Tibial artery (tissue), 4 donors: ENCODE measurements at regions not wholly inside any gene's neighbourhood (a gene's known extent, or its start where the extent isn't known, plus 50 kb on each side); places are given as distances from the start of the nearest gene placed in this dataset.
"Not testable (repeated sequence)": the region's sequence is repeated elsewhere in the genome, so short reads cannot be mapped to it uniquely, and the experiment has no call there.

Source experiments
- DNase-seq, 2 donors: peaks; one replicate each; pipeline ENCODE4 v3.0.0-alpha.2; 2019
- H3K27ac ChIP-seq, 2 donors: fragments of 200-600 bp; sonication (generic) in 1 of 2; 1 replicate in 1 of 2; 2 replicates in 1 of 2; pipeline ENCODE4 v1.5.1; 2018 to 2019; ENCODE audit warnings: mild to moderate bottlenecking in 1 of 2
- H3K27me3 ChIP-seq, 2 donors: fragments of 200-600 bp; sonication (generic) in 1 of 2; one replicate each; pipeline versions ENCODE4 v1.5.1 to v1.6.0; 2016 to 2019
- H3K36me3 ChIP-seq, 3 donors: fragments of 200-600 bp; sonication (generic) in 2 of 3; one replicate each; pipeline ENCODE4 v1.5.1; 2016 to 2019; ENCODE audit warnings: mild to moderate bottlenecking in 2 of 3
- H3K4me1 ChIP-seq, 4 donors: fragments of 200-600 bp; sonication (generic) in 2 of 4; 1 replicate in 3 of 4; 2 replicates in 1 of 4; pipeline ENCODE4 v1.5.1; 2016 to 2019
- H3K4me3 ChIP-seq, 2 donors: fragments of 200-600 bp; sonication (generic) in 1 of 2; 1 replicate in 1 of 2; 2 replicates in 1 of 2; pipeline ENCODE4 v1.5.1; 2018 to 2019; ENCODE audit warnings: mild to moderate bottlenecking in 2 of 2
- H3K9me3 ChIP-seq, 3 donors: fragments of 200-600 bp; sonication (generic) in 1 of 3; one replicate each; pipeline ENCODE4 v1.5.1; 2016 to 2019
- CTCF ChIP-seq, 2 experiments: fragments of 200-600 bp in 1 of 2; fragments of 450-650 bp in 1 of 2; IDR thresholded peaks; one replicate each; pipeline ENCODE4 v1.5.1; 2017 to 2019; ENCODE audit warnings: antibody characterized with exemption in 2 of 2, mild to moderate bottlenecking in 1 of 2, moderate library complexity in 1 of 2
- intact Hi-C: fragments of 100-400 bp; cut with DNase I; formaldehyde crosslinking; loops from one replicate; pipeline ENCODE4 v1.15.0; 2023; ENCODE audit warnings: low total_unique reads

- Histone ChIP-seq H3K27ac (no peak overlapping the region), H3K4me1 (no peaks in the 10 kb centered on the region), H3K36me3 (no peaks in the 10 kb centered on the region), H3K27me3 (no peaks in the 10 kb centered on the region), H3K9me3 (no peaks in the 10 kb centered on the region), H3K4me3 (no peak overlapping the region)
- no peak for TF ChIP-seq CTCF (IDR thresholded peaks at IDR 0.05)
- intact Hi-C loops = no loop called here
- DNase-seq = no peak
These were observed 312.0 kb upstream of the DUSP10 start for GRCh38 chr1:222053790-222054294.

GRCh38 chr1:222051311-222051710 is 309.4 kb upstream of the DUSP10 start:
- H3K4me1 ChIP-seq, DNase-seq, intact Hi-C loops, H3K4me3 ChIP-seq, H3K36me3 ChIP-seq, H3K27ac ChIP-seq, H3K9me3 ChIP-seq, H3K27me3 ChIP-seq: not testable (repeated sequence)

- H3K36me3 ChIP-seq, H3K9me3 ChIP-seq, H3K27me3 ChIP-seq, H3K4me1 ChIP-seq, H3K4me3 ChIP-seq, DNase-seq, intact Hi-C loops, H3K27ac ChIP-seq: not testable (repeated sequence)
These were observed 307.8 kb upstream of the DUSP10 start for GRCh38 chr1:222049661-222050060.

- H3K4me3 ChIP-seq = no peak overlapping the region
- H3K9me3 ChIP-seq = no peaks in the 10 kb centered on the region
- intact Hi-C loops = no loop called here
- no peak for TF ChIP-seq CTCF (IDR thresholded peaks at IDR 0.05)
- H3K27ac ChIP-seq = no peak overlapping the region
- DNase-seq = no peak
- peaks cover 0 to 3% (median under 1%) of the 10 kb centered on the region in 4 donors for H3K4me1 ChIP-seq
- no peaks in the 10 kb centered on the region for H3K36me3 ChIP-seq
- H3K27me3 ChIP-seq = no peaks in the 10 kb centered on the region
These were observed 307.3 kb upstream of the DUSP10 start for GRCh38 chr1:222049176-222049575.

- DNase-seq = no peak
- H3K4me1 ChIP-seq = peaks cover 0 to 13% (median 9%) of the 10 kb centered on the region in 4 donors
- H3K36me3 ChIP-seq = no peaks in the 10 kb centered on the region
- no peaks in the 10 kb centered on the region for H3K9me3 ChIP-seq
- H3K27ac ChIP-seq = no peak overlapping the region
- no peak overlapping the region for H3K4me3 ChIP-seq
- TF ChIP-seq CTCF (IDR thresholded peaks at IDR 0.05) = no peak
- H3K27me3 ChIP-seq = no peaks in the 10 kb centered on the region
- intact Hi-C loops = no loop called here
These were observed 306.3 kb upstream of the DUSP10 start for GRCh38 chr1:222048094-222048595.

- no peaks in the 10 kb centered on the region for H3K9me3 ChIP-seq
- no peaks in the 10 kb centered on the region for H3K36me3 ChIP-seq
- H3K4me1 ChIP-seq = peaks cover 0 to 17% (median 12%) of the 10 kb centered on the region in 4 donors
- H3K4me3 ChIP-seq = no peak overlapping the region
- H3K27ac ChIP-seq = no peak overlapping the region
- no peak for DNase-seq
- H3K27me3 ChIP-seq = no peaks in the 10 kb centered on the region
- intact Hi-C loops = no loop called here
- no peak for TF ChIP-seq CTCF (IDR thresholded peaks at IDR 0.05)
These were observed 305.5 kb upstream of the DUSP10 start for GRCh38 chr1:222047366-222047765.
